Esophagus muscularis mucosa (tissue), 4 donors: ENCODE measurements at regions not wholly inside any gene's neighbourhood (a gene's known extent, or its start where the extent isn't known, plus 50 kb on each side); places are given as distances from the start of the nearest gene placed in this dataset.

Source experiments
- EP300 ChIP-seq: sonication (generic); formaldehyde crosslinking; IDR thresholded peaks from one replicate; pipeline ENCODE4 v1.6.1; 2017; ENCODE audit warnings: antibody characterized with exemption
- POLR2A ChIP-seq: fragments of 450-650 bp; IDR thresholded peaks from one replicate; pipeline ENCODE4 v1.6.1; 2017; ENCODE audit warnings: antibody characterized with exemption, moderate library complexity, mild to moderate bottlenecking, low read depth
- TF ChIP-seq, protein P1 (sequence below), 3 experiments: fragments of 200-600 bp in 2 of 3; fragments of 450-650 bp in 1 of 3; sonication (generic) in 2 of 3; IDR thresholded peaks; one replicate each; pipeline ENCODE4 v1.5.1; 2017 to 2019; ENCODE audit warnings: antibody characterized with exemption in 3 of 3, mild to moderate bottlenecking in 2 of 3, moderate library complexity in 1 of 3

DNA sequence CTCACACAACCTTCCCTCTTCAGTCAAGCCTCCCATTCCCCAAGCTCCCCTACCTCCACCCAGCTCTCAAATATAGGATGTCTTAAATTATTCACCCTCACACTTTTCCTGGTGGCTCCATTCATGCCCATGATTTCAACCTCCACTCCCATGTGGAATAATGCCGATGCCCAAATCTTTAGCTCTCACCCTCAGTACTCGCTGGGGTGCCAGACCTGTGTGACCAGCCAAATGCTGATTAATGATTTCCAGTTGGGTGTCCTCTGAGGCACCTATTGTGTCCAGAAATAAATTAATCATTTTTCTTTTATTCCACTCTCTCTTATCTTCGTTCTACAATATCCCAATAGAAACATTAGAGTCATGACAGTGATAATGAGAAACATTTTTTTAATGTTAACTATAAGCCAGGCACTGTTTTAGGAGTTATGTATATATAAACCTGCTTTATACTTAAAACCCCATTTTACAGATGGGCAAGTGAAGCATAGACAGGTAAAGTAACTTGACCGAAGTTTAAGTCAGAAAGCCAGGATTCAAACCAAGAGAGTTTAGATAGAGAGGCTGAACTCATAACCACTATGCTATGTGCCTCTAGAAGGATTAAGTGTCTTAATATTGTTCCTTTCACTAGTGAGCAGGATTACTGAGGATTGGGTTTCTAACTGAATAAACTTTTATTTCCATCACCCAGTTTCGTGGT is 209.7 kb downstream of the DUSP10 start:
- TF ChIP-seq, protein P1, sequence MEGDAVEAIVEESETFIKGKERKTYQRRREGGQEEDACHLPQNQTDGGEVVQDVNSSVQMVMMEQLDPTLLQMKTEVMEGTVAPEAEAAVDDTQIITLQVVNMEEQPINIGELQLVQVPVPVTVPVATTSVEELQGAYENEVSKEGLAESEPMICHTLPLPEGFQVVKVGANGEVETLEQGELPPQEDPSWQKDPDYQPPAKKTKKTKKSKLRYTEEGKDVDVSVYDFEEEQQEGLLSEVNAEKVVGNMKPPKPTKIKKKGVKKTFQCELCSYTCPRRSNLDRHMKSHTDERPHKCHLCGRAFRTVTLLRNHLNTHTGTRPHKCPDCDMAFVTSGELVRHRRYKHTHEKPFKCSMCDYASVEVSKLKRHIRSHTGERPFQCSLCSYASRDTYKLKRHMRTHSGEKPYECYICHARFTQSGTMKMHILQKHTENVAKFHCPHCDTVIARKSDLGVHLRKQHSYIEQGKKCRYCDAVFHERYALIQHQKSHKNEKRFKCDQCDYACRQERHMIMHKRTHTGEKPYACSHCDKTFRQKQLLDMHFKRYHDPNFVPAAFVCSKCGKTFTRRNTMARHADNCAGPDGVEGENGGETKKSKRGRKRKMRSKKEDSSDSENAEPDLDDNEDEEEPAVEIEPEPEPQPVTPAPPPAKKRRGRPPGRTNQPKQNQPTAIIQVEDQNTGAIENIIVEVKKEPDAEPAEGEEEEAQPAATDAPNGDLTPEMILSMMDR (IDR thresholded peaks at IDR 0.05): no peak
- no peak for TF ChIP-seq POLR2A
- no peak for TF ChIP-seq EP300
